ENCODE measurements at regions not wholly inside any gene's neighbourhood (a gene's known extent, or its start where the extent isn't known, plus 50 kb on each side); places are given as distances from the start of the nearest gene placed in this dataset.

GRCh38 chr16:81166417-81167300 is 70.5 kb upstream of the GCSH start:
- no peak overlapping the region for H3K4me3 Mint-ChIP-seq (ENCODE audit: unreplicated experiment)
- H3K27me3 Mint-ChIP-seq (ENCODE audit: unreplicated experiment), result peaks cover 10% of the 10 kb centered on the region
- no peaks in the 10 kb centered on the region for H3K4me1 Mint-ChIP-seq (ENCODE audit: unreplicated experiment)
- H3K9me3 Mint-ChIP-seq (ENCODE audit: unreplicated experiment), result no peaks in the 10 kb centered on the region
- no peak for DNase-seq (ENCODE audit: low spot score)
- H3K27ac Mint-ChIP-seq (ENCODE audit: unreplicated experiment), result no peak overlapping the region
- no peaks in the 10 kb centered on the region for H3K36me3 Mint-ChIP-seq (ENCODE audit: low read depth, unreplicated experiment)
- TF ChIP-seq CTCF (IDR thresholded peaks at IDR 0.05; ENCODE audit: unreplicated experiment), result no peak

- Mint-ChIP-seq H3K4me3 (ENCODE audit: unreplicated experiment) (no peak overlapping the region), H3K27me3 (ENCODE audit: unreplicated experiment) (peaks cover 8% of the 10 kb centered on the region), H3K27ac (ENCODE audit: unreplicated experiment) (no peak overlapping the region), H3K36me3 (ENCODE audit: low read depth, unreplicated experiment) (no peaks in the 10 kb centered on the region), H3K4me1 (ENCODE audit: unreplicated experiment) (no peaks in the 10 kb centered on the region), H3K9me3 (ENCODE audit: unreplicated experiment) (no peaks in the 10 kb centered on the region)
- no peak for DNase-seq (ENCODE audit: low spot score)
- no peak for TF ChIP-seq CTCF (IDR thresholded peaks at IDR 0.05; ENCODE audit: unreplicated experiment)
Measured at GRCh38 chr16:81165411-81166097, 69.4 kb upstream of the GCSH start.

GRCh38 chr16:81164958-81165357 is 68.8 kb upstream of the GCSH start:
- Mint-ChIP-seq H3K36me3 (ENCODE audit: low read depth, unreplicated experiment) (no peaks in the 10 kb centered on the region), H3K4me3 (ENCODE audit: unreplicated experiment) (no peak overlapping the region), H3K27ac (ENCODE audit: unreplicated experiment) (no peak overlapping the region), H3K9me3 (ENCODE audit: unreplicated experiment) (no peaks in the 10 kb centered on the region), H3K27me3 (ENCODE audit: unreplicated experiment) (peaks cover 6% of the 10 kb centered on the region), H3K4me1 (ENCODE audit: unreplicated experiment) (no peaks in the 10 kb centered on the region)
- no peak for DNase-seq (ENCODE audit: low spot score)
- TF ChIP-seq CTCF (IDR thresholded peaks at IDR 0.05; ENCODE audit: unreplicated experiment), result no peak

- TF ChIP-seq CTCF (IDR thresholded peaks at IDR 0.05; ENCODE audit: unreplicated experiment), result no peak
- Mint-ChIP-seq H3K27me3 (ENCODE audit: unreplicated experiment) (peaks cover 5% of the 10 kb centered on the region), H3K4me3 (ENCODE audit: unreplicated experiment) (no peak overlapping the region), H3K9me3 (ENCODE audit: unreplicated experiment) (no peaks in the 10 kb centered on the region), H3K36me3 (ENCODE audit: low read depth, unreplicated experiment) (no peaks in the 10 kb centered on the region), H3K4me1 (ENCODE audit: unreplicated experiment) (no peaks in the 10 kb centered on the region), H3K27ac (ENCODE audit: unreplicated experiment) (no peak overlapping the region)
- DNase-seq (ENCODE audit: low spot score), result no peak
Measured at GRCh38 chr16:81164481-81164880, 68.3 kb upstream of the GCSH start.

- no peak overlapping the region for H3K27ac Mint-ChIP-seq (ENCODE audit: unreplicated experiment)
- no peaks in the 10 kb centered on the region for H3K9me3 Mint-ChIP-seq (ENCODE audit: unreplicated experiment)
- H3K36me3 Mint-ChIP-seq (ENCODE audit: low read depth, unreplicated experiment), result no peaks in the 10 kb centered on the region
- no peaks in the 10 kb centered on the region for H3K4me1 Mint-ChIP-seq (ENCODE audit: unreplicated experiment)
- no peak for TF ChIP-seq CTCF (IDR thresholded peaks at IDR 0.05; ENCODE audit: unreplicated experiment)
- H3K4me3 Mint-ChIP-seq (ENCODE audit: unreplicated experiment), result no peak overlapping the region
- DNase-seq (ENCODE audit: low spot score), result no peak
- peaks cover 5% of the 10 kb centered on the region for H3K27me3 Mint-ChIP-seq (ENCODE audit: unreplicated experiment)
Measured at GRCh38 chr16:81163671-81164070, 67.5 kb upstream of the GCSH start.

All from endothelial cell (in vitro differentiated cells).